SK-N-DZ (cell line): ENCODE measurements at regions not wholly inside any gene's neighbourhood (a gene's known extent, or its start where the extent isn't known, plus 50 kb on each side); places are given as distances from the start of the nearest gene placed in this dataset.

Source experiments
- DNase-seq: peaks from one replicate; pipeline ENCODE4 v3.0.0-alpha.2; 2015; ENCODE audit warnings: low spot score

DNA sequence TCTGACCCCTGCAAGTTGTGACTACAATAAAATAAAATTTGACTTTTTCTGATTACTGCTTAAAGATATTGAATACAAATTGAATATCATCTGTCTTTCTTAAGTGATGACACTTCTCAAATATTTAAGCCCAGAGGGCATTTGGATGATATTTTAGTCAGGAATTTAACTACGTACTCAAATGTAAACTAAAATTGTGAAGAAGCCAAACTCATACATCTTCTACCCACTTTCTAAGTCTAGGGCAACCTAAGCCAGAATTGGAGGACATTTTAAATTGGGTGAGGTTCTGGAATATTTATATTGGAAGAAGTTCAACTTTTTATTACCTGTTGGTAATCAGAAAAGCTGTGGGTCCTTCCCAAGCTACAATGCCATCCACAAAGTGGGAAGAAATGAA lies 149.1 kb upstream of the WDR11 start:
- no peak for DNase-seq

DNA sequence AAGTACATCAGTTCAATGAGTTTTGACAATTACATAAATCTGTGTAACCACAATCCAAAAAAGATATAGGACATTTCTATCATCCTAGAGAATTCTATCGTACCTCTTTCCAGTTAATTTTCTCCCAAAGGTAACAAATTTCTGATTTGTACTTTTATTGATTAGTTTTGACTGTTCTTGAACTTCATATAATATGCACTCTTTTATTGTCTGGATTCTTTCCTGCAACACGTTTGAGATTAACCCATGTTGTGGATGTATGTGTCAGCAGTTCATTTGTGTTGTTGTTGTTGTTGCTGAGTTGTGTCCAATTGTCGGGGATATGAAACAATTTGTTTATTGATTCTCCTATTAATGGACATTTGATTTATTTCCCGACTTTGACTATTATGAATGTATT lies 145.9 kb upstream of the WDR11 start:
- no peak for DNase-seq

DNA sequence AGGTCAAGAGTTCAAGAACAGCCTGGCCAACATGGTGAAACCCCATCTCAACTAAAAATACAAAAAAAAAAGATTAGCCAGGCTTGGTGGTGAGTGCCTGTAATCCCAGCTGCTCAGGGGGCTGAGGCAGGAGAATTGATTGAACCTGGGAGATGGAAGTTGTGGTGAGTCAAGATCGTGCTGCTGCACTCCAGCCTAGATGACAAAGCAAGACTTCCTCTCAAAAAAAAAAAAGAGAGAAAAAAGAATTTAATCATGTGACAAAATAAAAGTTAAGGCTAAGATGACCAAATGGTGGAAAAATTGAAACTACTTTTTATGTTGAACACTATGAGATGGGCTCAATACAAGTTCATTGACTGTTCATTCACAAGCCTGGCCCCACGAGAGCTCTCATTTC lies 141.1 kb upstream of the WDR11 start:
- no peak for DNase-seq

DNA sequence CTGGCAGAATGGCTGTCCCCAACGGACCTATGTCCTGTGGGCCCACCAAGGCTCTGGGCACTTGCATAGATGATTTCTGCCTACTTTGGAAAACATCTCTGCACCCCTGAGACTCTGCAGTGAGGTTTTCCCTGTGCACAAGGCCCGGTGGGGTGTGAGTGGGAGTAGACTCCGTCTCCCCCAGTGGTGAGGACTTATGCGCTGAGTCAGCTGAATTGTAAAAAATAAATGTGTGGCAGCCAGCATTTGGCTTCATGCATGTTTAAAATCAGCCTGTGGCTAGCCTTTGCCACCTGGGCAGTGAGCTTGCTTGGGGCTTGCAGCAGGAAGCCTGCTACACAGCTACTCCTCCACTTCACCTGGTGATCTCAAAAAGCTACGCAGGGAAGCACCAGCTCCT lies 139.3 kb upstream of the WDR11 start:
- no peak for DNase-seq

DNA sequence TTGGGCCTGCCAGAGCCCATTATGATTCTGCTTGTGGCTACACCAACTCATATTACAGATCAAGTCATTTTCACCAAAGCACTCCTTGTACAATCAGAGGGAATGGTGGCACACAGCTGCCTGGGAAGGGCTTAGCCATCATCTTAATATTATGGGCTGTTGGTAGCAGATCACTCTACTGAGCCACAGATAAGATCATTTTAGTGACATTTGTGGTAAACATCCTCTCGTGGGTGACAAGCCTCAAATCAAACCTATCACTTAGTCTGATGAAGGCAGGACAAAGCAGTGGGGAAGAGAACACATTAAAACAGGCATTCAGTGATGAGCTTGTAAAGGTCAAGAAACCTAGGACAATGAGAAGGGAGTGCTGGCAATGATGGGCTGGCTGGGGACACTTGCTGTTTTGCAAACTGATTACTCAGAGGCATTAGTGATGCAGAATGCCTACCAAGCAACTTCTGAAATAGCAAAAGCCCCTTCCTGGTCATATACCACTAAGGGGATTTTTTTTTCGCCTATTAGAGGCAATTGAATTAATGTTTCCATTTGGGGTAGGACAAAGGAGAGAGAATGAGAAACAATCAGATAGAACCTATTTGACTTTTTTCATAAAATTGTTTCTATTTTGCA lies 137.5 kb upstream of the WDR11 start:
- no peak for DNase-seq

DNA sequence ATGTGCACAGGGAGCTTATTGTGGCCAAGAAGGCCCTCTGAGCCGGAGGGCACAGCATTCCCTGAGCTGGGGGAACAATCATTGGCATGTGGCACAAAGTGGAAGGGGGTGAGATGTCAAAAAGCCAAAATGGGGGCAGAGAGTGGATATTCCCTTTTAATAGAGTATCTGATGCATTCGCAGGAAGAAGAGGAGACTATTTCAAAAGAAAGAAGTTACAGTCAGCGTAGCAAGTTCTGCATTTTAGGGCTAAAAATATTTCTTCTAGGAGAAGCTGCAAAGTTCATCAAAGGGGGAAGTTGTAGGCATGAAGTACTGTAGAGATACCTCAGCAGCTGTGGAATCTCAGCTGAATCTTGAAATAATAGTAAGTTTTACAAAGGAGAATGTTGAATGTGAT lies 136.0 kb upstream of the WDR11 start:
- no peak for DNase-seq

DNA sequence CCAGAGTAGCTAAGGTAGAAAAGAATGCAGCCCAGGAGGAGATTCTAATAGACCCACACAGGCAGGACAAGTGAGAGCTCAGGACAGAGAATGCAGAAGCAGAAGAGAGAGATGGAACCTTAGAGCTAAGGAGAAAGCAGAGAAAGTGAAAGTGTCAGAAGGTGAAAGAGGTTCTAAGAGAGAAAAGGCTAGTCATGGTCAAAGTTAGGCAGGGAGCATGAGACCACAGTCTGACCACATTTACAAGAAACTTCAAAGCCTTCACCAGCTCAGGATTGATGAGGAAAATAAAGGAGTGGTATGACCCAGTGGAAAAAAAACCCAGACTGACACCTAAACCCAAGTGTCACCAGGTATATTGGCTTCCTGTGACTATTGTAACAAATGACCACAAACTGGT lies 131.8 kb upstream of the WDR11 start:
- DNase-seq: no peak

DNA sequence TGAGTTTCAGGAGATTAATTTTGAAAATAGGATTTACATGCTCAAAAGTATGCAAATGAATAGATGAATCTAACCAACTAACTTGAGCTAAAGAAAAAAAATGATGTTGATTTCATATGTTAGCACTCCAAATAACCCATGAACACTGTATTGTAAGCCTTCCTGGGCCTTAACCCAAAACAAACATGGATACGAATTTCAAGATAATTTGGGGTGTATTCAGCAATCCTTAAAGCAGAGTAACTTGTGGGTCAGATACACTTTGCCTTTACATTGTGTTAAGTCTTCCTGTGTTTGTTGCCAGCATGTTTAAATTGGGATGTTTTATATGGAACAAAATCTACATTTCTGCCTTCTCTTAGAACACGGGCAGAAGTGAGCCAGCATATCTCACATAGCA lies 124.2 kb upstream of the WDR11 start:
- DNase-seq: no peak

DNA sequence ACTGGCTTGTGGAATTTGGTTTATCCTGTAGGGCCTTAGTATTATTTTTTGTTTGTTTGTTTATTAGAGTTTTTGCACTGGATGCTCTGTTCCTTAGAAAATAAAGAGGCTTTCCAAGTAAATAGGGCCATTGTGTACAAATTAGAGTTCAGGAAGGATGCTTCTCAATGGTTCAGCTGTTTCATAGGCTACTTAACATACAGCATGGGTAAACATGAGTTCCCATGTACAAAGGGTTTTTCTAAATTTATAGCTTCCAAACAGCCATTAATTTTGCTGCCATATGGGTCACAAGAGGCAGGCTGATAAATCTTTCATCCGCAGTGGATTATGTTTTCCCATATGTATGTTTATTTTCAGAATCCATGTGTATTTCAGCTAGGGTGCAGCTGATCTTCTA lies 121.6 kb upstream of the WDR11 start:
- no peak for DNase-seq

DNA sequence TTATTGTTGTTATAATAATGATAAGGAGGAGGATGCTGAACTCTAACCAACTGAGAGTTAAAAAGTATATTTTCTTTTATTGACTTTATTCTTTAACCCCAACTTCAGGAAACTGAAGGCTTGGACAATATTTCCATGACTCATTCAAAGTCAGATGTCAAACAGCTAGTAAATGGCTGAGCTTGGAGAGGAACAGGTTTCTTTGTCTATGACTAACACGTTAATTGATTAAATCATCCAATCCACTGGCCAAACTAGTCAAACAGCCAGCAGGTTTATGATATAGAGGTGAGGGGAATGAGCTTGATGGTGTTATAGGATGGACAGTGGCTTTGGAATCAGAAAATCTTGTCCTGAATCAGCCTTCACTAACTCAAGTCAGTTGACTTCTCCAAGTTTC lies 119.1 kb upstream of the WDR11 start:
- no peak for DNase-seq

DNA sequence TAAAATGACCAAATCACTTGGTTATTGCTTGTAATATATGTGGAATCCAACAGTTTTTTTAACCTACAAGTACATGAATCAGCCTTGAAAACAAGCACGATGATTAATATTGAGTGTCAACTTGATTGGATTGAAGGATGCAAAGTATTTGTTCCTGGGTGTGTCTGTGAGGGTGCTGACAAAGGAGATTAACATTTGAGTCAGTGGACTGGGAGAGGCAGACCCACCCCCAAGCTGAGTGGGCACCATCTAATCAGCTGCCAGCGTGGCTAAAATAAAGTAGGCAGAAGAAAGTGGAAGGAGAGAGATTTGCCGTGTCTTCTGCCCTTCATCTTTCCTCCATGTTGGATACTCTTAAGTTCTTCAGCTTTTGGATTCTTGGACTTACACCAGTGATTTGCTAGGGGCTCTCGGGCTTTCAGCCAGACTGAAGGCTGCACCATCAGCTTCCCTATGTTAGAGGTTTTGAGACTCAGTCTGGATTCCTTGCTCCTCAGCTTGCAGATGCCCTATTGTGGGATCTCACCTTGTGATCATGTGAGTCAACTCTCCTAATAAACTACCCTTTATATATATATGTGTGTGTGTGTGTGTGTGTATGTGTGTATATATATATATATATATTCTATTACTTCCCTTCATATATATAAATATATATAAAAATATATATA lies 118.4 kb upstream of the WDR11 start:
- no peak for DNase-seq

DNA sequence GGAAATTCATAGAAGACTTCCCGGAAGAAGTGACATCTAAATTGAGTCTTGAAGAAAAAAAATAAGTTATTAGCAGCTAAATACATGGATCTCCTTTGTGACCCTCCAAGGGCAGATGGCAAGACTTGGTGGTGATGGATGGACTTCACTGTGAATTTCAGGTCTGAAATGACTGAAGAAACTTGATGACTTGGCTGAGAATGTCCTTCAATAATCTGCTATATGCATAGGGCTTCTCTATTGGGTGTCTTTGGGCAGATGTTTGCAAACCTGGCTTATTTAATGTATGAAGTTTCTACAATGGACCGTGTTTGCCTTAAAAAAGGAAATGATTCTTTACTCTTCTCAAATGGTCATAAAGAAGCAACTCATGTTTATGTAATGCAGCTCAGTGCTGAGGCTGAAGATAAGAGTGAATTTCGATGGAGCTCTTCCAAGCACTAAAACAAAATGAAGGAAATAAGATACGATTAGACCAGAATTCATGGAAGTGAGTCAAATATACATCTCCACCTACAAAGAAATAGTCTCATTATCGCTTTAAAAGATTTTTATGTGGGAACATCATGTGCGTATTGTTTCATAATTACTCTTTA lies 116.6 kb upstream of the WDR11 start:
- DNase-seq: no peak

DNA sequence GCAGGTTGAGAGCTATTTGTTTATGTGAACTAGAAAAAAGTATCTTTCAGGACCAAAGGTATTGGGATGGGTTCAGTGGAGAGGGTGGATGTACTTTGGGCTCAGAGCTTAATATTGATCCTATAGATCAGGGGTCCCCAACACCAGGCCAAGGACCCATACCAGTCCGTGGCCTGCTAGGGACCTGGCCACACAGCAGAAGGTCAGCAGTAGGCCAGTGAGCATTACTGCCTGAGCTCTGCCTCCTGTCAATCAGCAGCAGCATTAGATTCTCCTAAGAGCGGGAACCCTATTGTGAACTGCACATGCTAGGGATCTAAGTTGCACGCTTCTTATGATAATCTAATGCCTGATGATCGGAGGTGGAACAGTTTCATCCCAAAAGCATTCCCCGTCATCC lies 115.8 kb upstream of the WDR11 start:
- no peak for DNase-seq

DNA sequence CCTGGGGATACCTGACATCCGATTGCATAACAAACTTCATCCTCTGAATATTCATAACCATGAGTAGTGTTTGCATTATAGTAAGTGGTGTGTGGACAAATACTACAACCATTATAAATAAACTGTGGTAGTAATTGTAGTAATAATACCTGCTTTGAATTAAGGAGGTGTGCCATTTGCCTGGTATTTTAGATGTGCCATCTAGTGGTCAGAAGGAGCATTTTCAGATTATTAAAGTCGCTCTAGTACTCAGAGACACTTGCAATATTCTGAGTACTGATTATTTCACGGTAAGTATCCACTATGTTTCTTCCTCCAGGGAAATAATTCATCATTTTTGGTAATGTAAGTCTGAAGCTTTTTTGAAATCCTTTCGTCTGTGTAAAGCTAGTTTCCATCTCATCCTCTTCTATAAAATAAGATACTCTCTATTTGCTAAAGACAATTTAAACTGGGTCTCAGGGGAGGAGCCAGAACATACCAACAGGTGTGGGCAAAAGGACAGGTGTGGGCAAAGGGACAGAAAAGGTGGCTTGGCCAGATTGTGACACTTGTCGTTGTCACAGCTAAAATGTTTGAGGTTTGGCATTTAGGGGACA lies 115.3 kb upstream of the WDR11 start:
- no peak for DNase-seq

DNA sequence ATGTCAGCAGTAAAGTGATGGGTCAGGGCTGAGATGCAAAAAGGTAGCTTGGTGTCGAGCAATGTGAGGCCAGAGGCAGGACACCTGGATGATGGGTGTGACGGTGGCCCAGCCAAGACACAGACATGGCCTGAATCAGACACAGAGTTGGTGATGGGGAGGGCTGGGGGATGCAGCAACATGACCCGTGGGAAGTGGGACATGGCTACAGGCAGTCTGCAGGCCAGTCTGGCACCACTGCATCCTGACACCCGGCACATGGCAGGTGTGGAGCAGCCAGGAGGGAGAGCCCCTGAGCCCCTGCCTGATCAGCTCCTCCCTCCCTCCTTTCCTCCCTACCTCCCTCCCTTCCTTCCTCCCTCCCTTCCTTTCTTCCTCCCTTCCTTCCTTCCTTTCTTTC lies 114.8 kb upstream of the WDR11 start:
- DNase-seq: no peak

DNA sequence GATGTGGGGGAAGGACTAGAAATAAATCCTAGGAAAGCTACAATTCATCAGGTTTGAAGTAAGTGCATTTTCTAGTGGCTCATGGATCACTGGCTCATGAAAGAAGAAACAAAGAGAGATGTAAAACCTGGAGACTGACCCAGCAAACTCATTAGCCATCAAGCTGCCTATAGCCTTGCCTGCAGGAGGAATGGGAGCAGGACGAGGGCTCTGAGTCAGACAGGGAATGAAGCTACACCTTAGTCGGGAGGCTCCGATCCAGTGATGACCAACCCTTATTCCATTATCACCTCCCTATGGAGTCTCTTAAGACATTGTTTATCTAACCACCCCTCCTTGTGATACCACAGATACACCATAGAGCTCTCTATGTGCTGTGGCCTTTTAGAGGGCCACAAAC lies 112.5 kb upstream of the WDR11 start:
- DNase-seq: no peak

DNA sequence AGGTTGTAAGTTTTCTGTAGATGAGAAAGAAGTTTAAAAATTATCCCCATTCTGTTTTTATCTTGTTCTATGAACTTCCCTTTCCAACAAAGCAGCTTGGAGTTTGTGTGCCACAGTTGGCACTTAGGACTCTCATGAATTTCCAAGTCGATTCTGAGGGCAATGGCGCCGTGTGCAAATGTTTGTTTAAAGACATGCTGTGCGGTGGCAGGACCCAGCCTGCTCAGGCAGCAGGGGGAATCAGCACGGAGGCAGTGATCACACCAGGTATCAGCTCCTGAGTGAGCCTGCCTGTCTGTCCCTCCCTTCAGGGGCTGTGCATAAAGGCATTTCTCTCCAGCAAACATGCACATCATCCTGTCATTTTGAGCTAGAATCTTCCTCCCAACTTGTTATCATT lies 109.8 kb upstream of the WDR11 start:
- no peak for DNase-seq

DNA sequence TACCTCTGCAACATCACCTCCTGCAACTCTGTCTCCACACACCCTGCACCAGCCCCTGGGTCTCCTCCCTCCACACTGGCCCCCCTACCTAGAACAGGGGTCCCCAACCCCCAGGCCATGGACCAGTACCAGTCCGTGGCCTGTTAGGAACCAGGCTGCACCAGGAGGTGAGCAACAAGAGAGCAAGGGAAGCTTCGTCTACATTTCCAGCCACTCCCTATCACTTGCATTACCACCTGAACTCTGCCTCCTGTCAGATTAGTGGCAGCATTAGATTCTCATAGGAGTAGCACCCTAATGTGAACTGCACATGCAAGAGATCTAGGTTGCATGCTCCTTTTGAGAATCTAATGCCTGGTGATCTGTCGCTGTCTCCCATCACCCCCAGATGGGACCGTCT lies 108.8 kb upstream of the WDR11 start:
- DNase-seq: no peak

DNA sequence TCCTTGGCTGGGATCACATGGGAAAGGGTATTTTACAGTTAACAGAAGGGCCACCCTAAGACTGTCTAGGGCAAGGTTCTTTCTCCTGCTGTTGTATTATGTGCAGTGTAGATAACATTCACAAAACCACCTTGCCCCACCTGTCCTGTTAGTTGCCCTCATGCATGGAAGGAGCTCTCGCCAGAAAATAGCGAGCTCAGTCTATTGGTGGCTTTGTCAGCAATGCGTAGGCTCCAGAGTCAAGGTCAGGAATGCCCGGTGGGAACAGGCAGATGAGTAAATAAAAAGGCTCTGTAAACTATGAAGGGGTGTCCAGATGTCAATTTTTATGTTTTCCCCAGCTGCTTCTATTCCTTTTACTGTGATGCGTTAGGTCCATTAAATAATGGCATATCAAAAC lies 107.1 kb upstream of the WDR11 start:
- DNase-seq: no peak

DNA sequence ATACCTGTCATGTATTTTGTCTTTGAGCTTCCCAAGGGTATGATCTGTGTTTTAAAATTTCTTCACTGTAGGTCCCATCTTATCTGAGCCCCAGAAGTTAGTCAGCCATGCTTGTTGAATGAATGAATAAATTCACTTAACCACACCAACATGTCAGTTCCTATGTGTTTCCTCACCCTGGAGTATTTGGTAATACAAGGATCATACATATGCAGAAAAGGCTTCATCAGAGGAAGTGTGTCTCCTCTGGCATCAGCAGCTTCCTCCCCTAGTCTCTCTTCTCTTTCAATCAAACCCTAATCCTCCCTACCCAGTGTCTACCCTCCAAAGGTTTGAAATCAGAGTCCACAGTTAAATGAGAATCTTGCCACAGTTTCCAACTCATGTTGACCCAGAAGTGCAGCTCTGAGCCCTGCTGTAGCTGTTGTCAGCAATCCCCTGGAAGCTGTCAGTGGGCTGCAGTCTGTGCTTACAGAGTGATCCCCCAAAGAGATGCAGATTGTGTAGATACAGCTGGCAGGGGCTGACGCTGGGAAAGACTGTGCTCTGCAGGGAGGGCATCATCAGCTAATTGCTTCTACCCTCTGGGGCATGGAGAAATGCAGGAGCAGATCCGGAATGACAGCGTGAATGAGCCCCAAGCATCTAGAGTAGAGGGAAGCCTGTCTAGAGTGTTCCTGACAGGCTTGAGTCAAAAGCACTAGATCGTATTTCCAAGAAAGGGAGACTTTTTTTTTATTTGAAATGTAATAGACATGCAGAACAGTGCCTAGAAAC lies 105.0 kb upstream of the WDR11 start:
- DNase-seq: no peak

DNA sequence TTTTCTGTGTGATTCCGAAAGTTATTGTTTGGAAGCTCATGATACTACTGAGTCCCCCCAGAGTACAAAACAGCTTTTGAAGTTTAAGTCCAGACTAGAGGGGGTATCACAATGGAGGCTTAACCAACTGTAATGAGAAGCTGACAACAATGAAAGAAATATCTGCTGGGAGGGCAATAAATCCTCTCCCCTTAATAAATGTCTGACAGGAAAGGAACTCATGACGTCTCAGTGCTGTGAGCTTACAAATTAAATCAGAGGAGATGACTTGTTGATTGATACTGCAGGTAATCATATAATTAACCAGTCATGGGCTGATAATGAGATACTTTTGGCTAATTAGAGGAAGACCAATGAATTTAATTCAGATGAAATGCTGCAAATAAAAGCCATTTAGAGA lies 102.6 kb upstream of the WDR11 start:
- no peak for DNase-seq

DNA sequence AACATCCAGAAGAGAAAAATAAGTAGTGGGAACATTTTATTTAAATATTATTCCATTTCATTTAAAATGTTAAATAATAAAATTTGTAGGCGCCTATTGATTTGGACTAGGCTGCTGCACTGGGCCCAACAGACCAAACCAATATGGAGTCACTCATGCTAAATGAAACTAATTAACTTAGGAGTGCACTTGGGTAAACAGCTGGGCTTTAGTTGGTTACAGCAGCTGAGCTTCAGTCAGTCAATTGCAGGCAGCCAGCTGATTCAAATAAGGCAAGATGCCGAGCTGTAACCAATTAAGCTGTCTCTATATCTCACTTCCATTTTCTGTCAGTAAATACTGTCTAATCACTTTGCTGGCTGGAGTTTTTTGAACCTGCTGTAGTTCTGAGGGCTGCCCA lies 102.1 kb upstream of the WDR11 start:
- peak; percentile 28 for DNase-seq
